ENCODE measurements at regions not wholly inside any gene's neighbourhood (a gene's known extent, or its start where the extent isn't known, plus 50 kb on each side); places are given as distances from the start of the nearest gene placed in this dataset.

DNA sequence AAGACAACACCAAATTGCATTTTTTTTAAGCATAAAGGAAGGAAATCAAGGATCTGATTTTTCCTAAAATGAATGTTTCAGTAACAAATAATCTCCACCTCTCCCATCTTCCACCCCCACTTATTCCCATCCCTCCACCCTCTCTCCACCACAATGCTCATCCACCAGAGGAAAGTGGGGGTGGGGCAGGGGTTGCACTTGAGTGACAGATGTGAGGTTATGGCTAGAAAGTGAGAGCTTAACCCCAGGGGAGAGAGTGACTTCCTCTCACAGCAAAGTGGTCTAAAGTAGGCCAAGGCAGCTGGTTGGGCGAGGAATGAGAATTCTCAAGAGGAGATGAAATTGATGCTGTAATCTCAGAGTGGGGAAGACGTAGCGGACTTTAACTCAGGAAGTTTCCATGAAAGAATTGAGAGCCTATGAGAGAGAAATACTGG is 104.7 kb downstream of the HNRNPLL start (continued):
- TF ChIP-seq NFXL1 (IDR thresholded peaks at IDR 0.05; ENCODE audit: borderline replicate concordance) (no peak), TCF12 (IDR thresholded peaks at IDR 0.05; ENCODE audit: low read depth, low read length) (0 out of 2 replicates have a peak, but pooled peaks have one; percentile 11), NR2C1 (IDR thresholded peaks at IDR 0.05) (no peak), NBN (IDR thresholded peaks at IDR 0.05) (no peak), SPI1 (IDR thresholded peaks at IDR 0.05; ENCODE audit: borderline replicate concordance, insufficient read depth, low read depth, low read length) (peak; percentile 68; the same call in 1 of the 2 replicates), SMARCA5 (IDR thresholded peaks at IDR 0.05) (no peak), DPF2 (IDR thresholded peaks at IDR 0.05) (no peak), ETV6 (conservative IDR thresholded peaks at IDR 0.05 in 1 of 2, IDR thresholded peaks at IDR 0.05 in 1 of 2; ENCODE audit: borderline replicate concordance in 1 of 2, low read depth in 1 of 2) (peak in 1 of 2 experiments; percentile 46; a peak in 1 of 4 replicates), ATF7 (IDR thresholded peaks at IDR 0.05; ENCODE audit: low read depth) (no peak), RAD21 (IDR thresholded peaks at IDR 0.05; ENCODE audit: insufficient read depth, low read depth, low read length) (no peak), RCOR1 (conservative IDR thresholded peaks at IDR 0.05; ENCODE audit: low read depth, low read length) (no peak), CHD1 (IDR thresholded peaks at IDR 0.05; ENCODE audit: low read depth, low read length) (no peak)
- TF ChIP-seq, protein P1, sequence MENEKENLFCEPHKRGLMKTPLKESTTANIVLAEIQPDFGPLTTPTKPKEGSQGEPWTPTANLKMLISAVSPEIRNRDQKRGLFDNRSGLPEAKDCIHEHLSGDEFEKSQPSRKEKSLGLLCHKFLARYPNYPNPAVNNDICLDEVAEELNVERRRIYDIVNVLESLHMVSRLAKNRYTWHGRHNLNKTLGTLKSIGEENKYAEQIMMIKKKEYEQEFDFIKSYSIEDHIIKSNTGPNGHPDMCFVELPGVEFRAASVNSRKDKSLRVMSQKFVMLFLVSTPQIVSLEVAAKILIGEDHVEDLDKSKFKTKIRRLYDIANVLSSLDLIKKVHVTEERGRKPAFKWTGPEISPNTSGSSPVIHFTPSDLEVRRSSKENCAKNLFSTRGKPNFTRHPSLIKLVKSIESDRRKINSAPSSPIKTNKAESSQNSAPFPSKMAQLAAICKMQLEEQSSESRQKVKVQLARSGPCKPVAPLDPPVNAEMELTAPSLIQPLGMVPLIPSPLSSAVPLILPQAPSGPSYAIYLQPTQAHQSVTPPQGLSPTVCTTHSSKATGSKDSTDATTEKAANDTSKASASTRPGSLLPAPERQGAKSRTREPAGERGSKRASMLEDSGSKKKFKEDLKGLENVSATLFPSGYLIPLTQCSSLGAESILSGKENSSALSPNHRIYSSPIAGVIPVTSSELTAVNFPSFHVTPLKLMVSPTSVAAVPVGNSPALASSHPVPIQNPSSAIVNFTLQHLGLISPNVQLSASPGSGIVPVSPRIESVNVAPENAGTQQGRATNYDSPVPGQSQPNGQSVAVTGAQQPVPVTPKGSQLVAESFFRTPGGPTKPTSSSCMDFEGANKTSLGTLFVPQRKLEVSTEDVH (IDR thresholded peaks at IDR 0.05; ENCODE audit: low read depth, partially characterized antibody): no peak
- TF ChIP-seq, protein P2, sequence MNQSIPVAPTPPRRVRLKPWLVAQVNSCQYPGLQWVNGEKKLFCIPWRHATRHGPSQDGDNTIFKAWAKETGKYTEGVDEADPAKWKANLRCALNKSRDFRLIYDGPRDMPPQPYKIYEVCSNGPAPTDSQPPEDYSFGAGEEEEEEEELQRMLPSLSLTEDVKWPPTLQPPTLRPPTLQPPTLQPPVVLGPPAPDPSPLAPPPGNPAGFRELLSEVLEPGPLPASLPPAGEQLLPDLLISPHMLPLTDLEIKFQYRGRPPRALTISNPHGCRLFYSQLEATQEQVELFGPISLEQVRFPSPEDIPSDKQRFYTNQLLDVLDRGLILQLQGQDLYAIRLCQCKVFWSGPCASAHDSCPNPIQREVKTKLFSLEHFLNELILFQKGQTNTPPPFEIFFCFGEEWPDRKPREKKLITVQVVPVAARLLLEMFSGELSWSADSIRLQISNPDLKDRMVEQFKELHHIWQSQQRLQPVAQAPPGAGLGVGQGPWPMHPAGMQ (IDR thresholded peaks at IDR 0.05; ENCODE audit: borderline replicate concordance): no peak
- TF ChIP-seq, protein P3, sequence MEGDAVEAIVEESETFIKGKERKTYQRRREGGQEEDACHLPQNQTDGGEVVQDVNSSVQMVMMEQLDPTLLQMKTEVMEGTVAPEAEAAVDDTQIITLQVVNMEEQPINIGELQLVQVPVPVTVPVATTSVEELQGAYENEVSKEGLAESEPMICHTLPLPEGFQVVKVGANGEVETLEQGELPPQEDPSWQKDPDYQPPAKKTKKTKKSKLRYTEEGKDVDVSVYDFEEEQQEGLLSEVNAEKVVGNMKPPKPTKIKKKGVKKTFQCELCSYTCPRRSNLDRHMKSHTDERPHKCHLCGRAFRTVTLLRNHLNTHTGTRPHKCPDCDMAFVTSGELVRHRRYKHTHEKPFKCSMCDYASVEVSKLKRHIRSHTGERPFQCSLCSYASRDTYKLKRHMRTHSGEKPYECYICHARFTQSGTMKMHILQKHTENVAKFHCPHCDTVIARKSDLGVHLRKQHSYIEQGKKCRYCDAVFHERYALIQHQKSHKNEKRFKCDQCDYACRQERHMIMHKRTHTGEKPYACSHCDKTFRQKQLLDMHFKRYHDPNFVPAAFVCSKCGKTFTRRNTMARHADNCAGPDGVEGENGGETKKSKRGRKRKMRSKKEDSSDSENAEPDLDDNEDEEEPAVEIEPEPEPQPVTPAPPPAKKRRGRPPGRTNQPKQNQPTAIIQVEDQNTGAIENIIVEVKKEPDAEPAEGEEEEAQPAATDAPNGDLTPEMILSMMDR (IDR thresholded peaks at IDR 0.05 in 2 of 3, conservative IDR thresholded peaks at IDR 0.05 in 1 of 3; ENCODE audit: control insufficient read depth in 2 of 3, extremely low read depth in 1 of 3, insufficient read depth in 1 of 3, low read depth in 3 of 3, low read length in 3 of 3): no peak
- TF ChIP-seq, protein P4, sequence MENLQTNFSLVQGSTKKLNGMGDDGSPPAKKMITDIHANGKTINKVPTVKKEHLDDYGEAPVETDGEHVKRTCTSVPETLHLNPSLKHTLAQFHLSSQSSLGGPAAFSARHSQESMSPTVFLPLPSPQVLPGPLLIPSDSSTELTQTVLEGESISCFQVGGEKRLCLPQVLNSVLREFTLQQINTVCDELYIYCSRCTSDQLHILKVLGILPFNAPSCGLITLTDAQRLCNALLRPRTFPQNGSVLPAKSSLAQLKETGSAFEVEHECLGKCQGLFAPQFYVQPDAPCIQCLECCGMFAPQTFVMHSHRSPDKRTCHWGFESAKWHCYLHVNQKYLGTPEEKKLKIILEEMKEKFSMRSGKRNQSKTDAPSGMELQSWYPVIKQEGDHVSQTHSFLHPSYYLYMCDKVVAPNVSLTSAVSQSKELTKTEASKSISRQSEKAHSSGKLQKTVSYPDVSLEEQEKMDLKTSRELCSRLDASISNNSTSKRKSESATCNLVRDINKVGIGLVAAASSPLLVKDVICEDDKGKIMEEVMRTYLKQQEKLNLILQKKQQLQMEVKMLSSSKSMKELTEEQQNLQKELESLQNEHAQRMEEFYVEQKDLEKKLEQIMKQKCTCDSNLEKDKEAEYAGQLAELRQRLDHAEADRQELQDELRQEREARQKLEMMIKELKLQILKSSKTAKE (IDR thresholded peaks at IDR 0.05; ENCODE audit: low read depth, poor library complexity, severe bottlenecking): no peak
- TF ChIP-seq, protein P5, sequence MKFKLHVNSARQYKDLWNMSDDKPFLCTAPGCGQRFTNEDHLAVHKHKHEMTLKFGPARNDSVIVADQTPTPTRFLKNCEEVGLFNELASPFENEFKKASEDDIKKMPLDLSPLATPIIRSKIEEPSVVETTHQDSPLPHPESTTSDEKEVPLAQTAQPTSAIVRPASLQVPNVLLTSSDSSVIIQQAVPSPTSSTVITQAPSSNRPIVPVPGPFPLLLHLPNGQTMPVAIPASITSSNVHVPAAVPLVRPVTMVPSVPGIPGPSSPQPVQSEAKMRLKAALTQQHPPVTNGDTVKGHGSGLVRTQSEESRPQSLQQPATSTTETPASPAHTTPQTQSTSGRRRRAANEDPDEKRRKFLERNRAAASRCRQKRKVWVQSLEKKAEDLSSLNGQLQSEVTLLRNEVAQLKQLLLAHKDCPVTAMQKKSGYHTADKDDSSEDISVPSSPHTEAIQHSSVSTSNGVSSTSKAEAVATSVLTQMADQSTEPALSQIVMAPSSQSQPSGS (IDR thresholded peaks at IDR 0.05; ENCODE audit: low read length): no peak
- TF ChIP-seq, protein P6, sequence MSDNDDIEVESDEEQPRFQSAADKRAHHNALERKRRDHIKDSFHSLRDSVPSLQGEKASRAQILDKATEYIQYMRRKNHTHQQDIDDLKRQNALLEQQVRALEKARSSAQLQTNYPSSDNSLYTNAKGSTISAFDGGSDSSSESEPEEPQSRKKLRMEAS (IDR thresholded peaks at IDR 0.05; ENCODE audit: low read depth, low read length): no peak
- TF ChIP-seq, protein P7, sequence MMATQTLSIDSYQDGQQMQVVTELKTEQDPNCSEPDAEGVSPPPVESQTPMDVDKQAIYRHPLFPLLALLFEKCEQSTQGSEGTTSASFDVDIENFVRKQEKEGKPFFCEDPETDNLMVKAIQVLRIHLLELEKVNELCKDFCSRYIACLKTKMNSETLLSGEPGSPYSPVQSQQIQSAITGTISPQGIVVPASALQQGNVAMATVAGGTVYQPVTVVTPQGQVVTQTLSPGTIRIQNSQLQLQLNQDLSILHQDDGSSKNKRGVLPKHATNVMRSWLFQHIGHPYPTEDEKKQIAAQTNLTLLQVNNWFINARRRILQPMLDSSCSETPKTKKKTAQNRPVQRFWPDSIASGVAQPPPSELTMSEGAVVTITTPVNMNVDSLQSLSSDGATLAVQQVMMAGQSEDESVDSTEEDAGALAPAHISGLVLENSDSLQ (IDR thresholded peaks at IDR 0.05): peak; percentile 90
